Endothelial cell of umbilical vein (primary cell): ENCODE measurements at regions not wholly inside any gene's neighbourhood (a gene's known extent, or its start where the extent isn't known, plus 50 kb on each side); places are given as distances from the start of the nearest gene placed in this dataset.

ENCODE experiments used
- EZH2 ChIP-seq: IDR thresholded peaks from 2 replicates; pipeline ENCODE4 v1.6.1; 2012; ENCODE audit warnings: borderline replicate concordance, low read depth, mild to moderate bottlenecking, moderate library complexity, low read length, inconsistent platforms; ENCODE audit not compliant: severe bottlenecking
- FOS ChIP-seq: IDR thresholded peaks from 2 replicates; pipeline ENCODE4 v1.6.1; 2011; ENCODE audit warnings: mild to moderate bottlenecking, low read length, moderate library complexity, borderline replicate concordance; ENCODE audit not compliant: insufficient read depth
- GATA2 ChIP-seq: IDR thresholded peaks from 2 replicates; pipeline ENCODE4 v1.7.0; 2011; ENCODE audit warnings: low read depth, mild to moderate bottlenecking, moderate library complexity, mixed read lengths, low read length; ENCODE audit not compliant: insufficient read length, insufficient read depth
- MYC ChIP-seq: IDR thresholded peaks from one replicate; pipeline ENCODE4 v1.6.1; 2011; ENCODE audit warnings: mild to moderate bottlenecking, low read depth, low read length
- POLR2AphosphoS5 ChIP-seq: IDR thresholded peaks from 2 replicates; pipeline ENCODE4 v1.6.1; 2012; ENCODE audit warnings: low read depth, mild to moderate bottlenecking, control low read depth, low read length, moderate library complexity; ENCODE audit not compliant: insufficient read depth
- TF ChIP-seq, protein P1 (sequence below), 2 donors: IDR thresholded peaks; 1 replicate in 1 of 2; 2 replicates in 1 of 2; pipeline ENCODE4 v1.5.1; 2011; ENCODE audit warnings: low read length in 2 of 2, mild to moderate bottlenecking in 2 of 2, moderate library complexity in 2 of 2, control low read depth in 1 of 2, inconsistent platforms in 1 of 2, low read depth in 1 of 2; ENCODE audit not compliant: insufficient read depth in 1 of 2; ENCODE audit errors: extremely low read depth in 1 of 2

- TF ChIP-seq, protein P1, sequence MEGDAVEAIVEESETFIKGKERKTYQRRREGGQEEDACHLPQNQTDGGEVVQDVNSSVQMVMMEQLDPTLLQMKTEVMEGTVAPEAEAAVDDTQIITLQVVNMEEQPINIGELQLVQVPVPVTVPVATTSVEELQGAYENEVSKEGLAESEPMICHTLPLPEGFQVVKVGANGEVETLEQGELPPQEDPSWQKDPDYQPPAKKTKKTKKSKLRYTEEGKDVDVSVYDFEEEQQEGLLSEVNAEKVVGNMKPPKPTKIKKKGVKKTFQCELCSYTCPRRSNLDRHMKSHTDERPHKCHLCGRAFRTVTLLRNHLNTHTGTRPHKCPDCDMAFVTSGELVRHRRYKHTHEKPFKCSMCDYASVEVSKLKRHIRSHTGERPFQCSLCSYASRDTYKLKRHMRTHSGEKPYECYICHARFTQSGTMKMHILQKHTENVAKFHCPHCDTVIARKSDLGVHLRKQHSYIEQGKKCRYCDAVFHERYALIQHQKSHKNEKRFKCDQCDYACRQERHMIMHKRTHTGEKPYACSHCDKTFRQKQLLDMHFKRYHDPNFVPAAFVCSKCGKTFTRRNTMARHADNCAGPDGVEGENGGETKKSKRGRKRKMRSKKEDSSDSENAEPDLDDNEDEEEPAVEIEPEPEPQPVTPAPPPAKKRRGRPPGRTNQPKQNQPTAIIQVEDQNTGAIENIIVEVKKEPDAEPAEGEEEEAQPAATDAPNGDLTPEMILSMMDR (IDR thresholded peaks at IDR 0.05; ENCODE audit: extremely low read depth in 1 of 2, insufficient read depth in 1 of 2, low read depth in 1 of 2, low read length in 2 of 2), result no peak
- TF ChIP-seq FOS (no peak), POLR2AphosphoS5 (no peak), GATA2 (no peak), MYC (no peak), EZH2 (no peak)
Measured at GRCh38 chr22:48532986-48533385, 1294.7 kb downstream of the BRD1 start.
